ENCODE measurements at regions not wholly inside any gene's neighbourhood (a gene's known extent, or its start where the extent isn't known, plus 50 kb on each side); places are given as distances from the start of the nearest gene placed in this dataset.
"Not testable (repeated sequence)": the region's sequence is repeated elsewhere in the genome, so short reads cannot be mapped to it uniquely, and the experiment has no call there.

GRCh38 chr14:56046546-56046945 is 71.7 kb upstream of the PELI2 start:
- no peak for DNase-seq (ENCODE audit: low read depth in 2 of 2)

GRCh38 chr14:56046996-56047395 is 71.2 kb upstream of the PELI2 start:
- DNase-seq (ENCODE audit: low read depth in 2 of 2) = no peak

GRCh38 chr14:56049536-56049935 is 68.7 kb upstream of the PELI2 start:
- DNase-seq (ENCODE audit: low read depth in 2 of 2) = no peak

- DNase-seq (ENCODE audit: low read depth in 2 of 2) = no peak
These were observed 62.7 kb upstream of the PELI2 start for GRCh38 chr14:56055511-56055910.

GRCh38 chr14:56056031-56056430 is 62.2 kb upstream of the PELI2 start:
- DNase-seq (ENCODE audit: low read depth in 2 of 2) = no peak

- DNase-seq (ENCODE audit: low read depth in 2 of 2) = no peak
These were observed 61.0 kb upstream of the PELI2 start for GRCh38 chr14:56057071-56057741.

- DNase-seq (ENCODE audit: low read depth in 2 of 2) = no peak
These were observed 60.4 kb upstream of the PELI2 start for GRCh38 chr14:56057767-56058166.

GRCh38 chr14:56059054-56059453 is 59.2 kb upstream of the PELI2 start:
- DNase-seq (ENCODE audit: low read depth in 2 of 2) = no peak

- no peak for DNase-seq (ENCODE audit: low read depth in 2 of 2)
These were observed 57.2 kb upstream of the PELI2 start for GRCh38 chr14:56061051-56061450.

- no peak for DNase-seq (ENCODE audit: low read depth in 2 of 2)
These were observed 55.1 kb upstream of the PELI2 start for GRCh38 chr14:56063131-56063530.

GRCh38 chr14:56064513-56064912 is 53.7 kb upstream of the PELI2 start:
- DNase-seq (ENCODE audit: low read depth in 2 of 2) = no peak

GRCh38 chr14:56065199-56065598 is 53.0 kb upstream of the PELI2 start:
- DNase-seq (ENCODE audit: low read depth in 2 of 2) = not testable (repeated sequence)

- no peak for DNase-seq (ENCODE audit: low read depth in 2 of 2)
These were observed 52.5 kb upstream of the PELI2 start for GRCh38 chr14:56065621-56066290.
